IPS-20b (cell line): ENCODE measurements at regions not wholly inside any gene's neighbourhood (a gene's known extent, or its start where the extent isn't known, plus 50 kb on each side); places are given as distances from the start of the nearest gene placed in this dataset.

ENCODE experiments used
- H3K27ac ChIP-seq: one replicate; pipeline ENCODE4 v1.5.1; 2013; ENCODE audit warnings: low read length
- H3K27me3 ChIP-seq: 2 replicates; pipeline ENCODE4 v1.6.1; 2013; ENCODE audit warnings: mild to moderate bottlenecking, low read length, inconsistent platforms; ENCODE audit not compliant: insufficient read depth
- H3K36me3 ChIP-seq: 2 replicates; pipeline ENCODE4 v1.6.1; 2013; ENCODE audit warnings: low read depth, mild to moderate bottlenecking, inconsistent platforms, low read length, moderate library complexity; ENCODE audit not compliant: insufficient read depth
- H3K4me1 ChIP-seq: 2 replicates; pipeline ENCODE4 v1.6.1; 2013; ENCODE audit warnings: mild to moderate bottlenecking, control low read depth, inconsistent platforms, low read length, moderate library complexity; ENCODE audit not compliant: insufficient read depth
- H3K4me3 ChIP-seq: 2 replicates; pipeline ENCODE4 v1.5.1; 2013; ENCODE audit warnings: mild to moderate bottlenecking, low read length, inconsistent platforms
- H3K9ac ChIP-seq: 2 replicates; pipeline ENCODE4 v1.6.1; 2013; ENCODE audit warnings: low read depth, mild to moderate bottlenecking, inconsistent platforms, low read length, moderate library complexity
- H3K9me3 ChIP-seq: 2 replicates; pipeline ENCODE4 v1.6.1; 2013; ENCODE audit warnings: mild to moderate bottlenecking, low read depth, low read length, inconsistent platforms; ENCODE audit not compliant: insufficient read depth

GRCh38 chr4:111572470-111572869 lies 572.8 kb upstream of the FAM241A start:
- no peaks in the 10 kb centered on the region for H3K9me3 ChIP-seq
- no peak overlapping the region for H3K9ac ChIP-seq
- no peaks in the 10 kb centered on the region for H3K27me3 ChIP-seq
- H3K4me1 ChIP-seq, result no peaks in the 10 kb centered on the region
- no peak overlapping the region for H3K4me3 ChIP-seq
- no peaks in the 10 kb centered on the region for H3K36me3 ChIP-seq
- H3K27ac ChIP-seq, result no peak overlapping the region

DNA sequence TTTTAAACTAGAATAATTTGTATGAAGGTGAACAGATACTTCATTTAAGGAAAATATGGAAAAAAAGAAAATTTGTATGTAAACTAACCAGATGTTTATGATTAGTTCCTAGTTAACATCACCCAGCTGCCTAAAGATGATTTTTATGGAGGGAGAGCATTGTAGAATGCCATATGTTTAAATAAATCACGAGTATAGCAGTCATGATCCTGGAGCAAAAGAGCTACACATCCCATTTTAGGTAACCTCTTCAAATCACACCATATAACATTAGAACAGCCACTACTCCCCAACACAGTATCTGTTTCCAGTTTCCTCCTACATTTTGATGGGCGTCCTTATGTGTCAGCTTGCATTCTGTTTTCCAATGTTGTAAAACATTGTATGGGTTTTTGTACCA lies 571.9 kb upstream of the FAM241A start:
- H3K4me1 ChIP-seq, result no peaks in the 10 kb centered on the region
- no peak overlapping the region for H3K27ac ChIP-seq
- no peaks in the 10 kb centered on the region for H3K27me3 ChIP-seq
- H3K4me3 ChIP-seq, result no peak overlapping the region
- H3K9ac ChIP-seq, result no peak overlapping the region
- no peaks in the 10 kb centered on the region for H3K36me3 ChIP-seq
- H3K9me3 ChIP-seq, result no peaks in the 10 kb centered on the region

DNA sequence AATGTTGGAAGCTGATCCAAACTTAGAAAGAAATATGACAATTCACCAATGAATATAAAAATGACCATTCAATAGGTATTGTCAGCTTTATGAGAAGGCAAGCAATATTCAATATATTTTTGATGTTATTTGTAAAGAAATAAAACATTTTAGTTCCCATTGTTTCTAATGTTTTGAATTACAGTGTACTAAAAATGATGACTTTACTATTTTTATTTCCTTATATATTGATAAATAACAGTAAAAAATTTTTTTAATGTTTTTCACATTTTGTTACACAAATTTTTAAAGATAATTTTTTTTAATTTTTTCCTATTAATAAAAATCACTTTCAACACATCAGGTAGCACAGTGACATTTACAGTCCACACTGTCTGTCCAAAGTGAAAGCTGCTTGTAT lies 565.5 kb upstream of the FAM241A start:
- no peak overlapping the region for H3K9ac ChIP-seq
- no peaks in the 10 kb centered on the region for H3K4me1 ChIP-seq
- peaks cover 22% of the 10 kb centered on the region for H3K9me3 ChIP-seq
- no peak overlapping the region for H3K4me3 ChIP-seq
- H3K36me3 ChIP-seq, result no peaks in the 10 kb centered on the region
- no peaks in the 10 kb centered on the region for H3K27me3 ChIP-seq
- no peak overlapping the region for H3K27ac ChIP-seq

GRCh38 chr4:111595456-111595855 lies 549.8 kb upstream of the FAM241A start:
- Histone ChIP-seq H3K9ac (no peak overlapping the region), H3K4me1 (no peaks in the 10 kb centered on the region), H3K4me3 (no peak overlapping the region), H3K27ac (no peak overlapping the region), H3K27me3 (no peaks in the 10 kb centered on the region), H3K9me3 (no peaks in the 10 kb centered on the region), H3K36me3 (no peaks in the 10 kb centered on the region)

DNA sequence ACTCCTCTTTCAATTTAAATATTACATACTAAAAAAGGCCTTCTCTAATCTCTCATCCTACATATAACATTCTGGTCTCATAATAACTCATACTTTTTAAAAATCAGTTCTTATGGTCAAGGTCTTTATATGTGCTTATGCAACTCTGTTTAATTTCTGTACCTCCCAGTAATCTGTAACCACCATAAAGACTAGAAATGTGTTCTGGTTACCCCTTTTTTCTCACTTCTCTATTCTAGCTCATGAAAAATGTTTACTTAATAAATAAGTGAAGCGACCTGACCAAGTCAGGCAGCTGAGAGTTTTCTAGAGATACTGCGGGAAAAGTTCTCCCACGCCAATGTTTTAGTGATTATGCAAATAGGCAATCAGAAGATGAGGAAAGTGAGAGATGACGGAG lies 548.8 kb upstream of the FAM241A start:
- no peaks in the 10 kb centered on the region for H3K36me3 ChIP-seq
- no peaks in the 10 kb centered on the region for H3K9me3 ChIP-seq
- H3K4me1 ChIP-seq, result no peaks in the 10 kb centered on the region
- H3K4me3 ChIP-seq, result no peak overlapping the region
- H3K9ac ChIP-seq, result no peak overlapping the region
- no peak overlapping the region for H3K27ac ChIP-seq
- no peaks in the 10 kb centered on the region for H3K27me3 ChIP-seq

DNA sequence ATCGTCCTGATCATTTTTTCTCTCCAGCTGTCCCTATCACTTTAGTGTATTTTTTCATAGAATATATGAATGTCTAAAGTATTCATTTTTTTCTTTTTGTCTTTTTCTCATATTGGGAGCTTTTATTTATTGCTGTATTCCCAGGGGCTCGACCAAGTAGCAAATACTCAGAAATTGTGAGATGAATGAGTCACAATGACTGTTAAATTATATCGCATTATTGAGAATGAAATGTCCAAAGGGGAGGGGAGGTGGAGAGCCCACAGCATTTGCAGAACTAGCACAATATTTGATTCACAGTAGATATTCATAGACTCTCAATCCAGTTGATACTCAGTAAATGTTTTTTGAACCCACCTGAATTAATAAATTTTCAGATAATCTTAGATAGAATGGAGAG lies 543.6 kb upstream of the FAM241A start:
- no peaks in the 10 kb centered on the region for H3K4me1 ChIP-seq
- no peaks in the 10 kb centered on the region for H3K36me3 ChIP-seq
- no peak overlapping the region for H3K27ac ChIP-seq
- H3K9ac ChIP-seq, result no peak overlapping the region
- no peak overlapping the region for H3K4me3 ChIP-seq
- H3K9me3 ChIP-seq, result no peaks in the 10 kb centered on the region
- H3K27me3 ChIP-seq, result no peaks in the 10 kb centered on the region

GRCh38 chr4:111602848-111603247 lies 542.4 kb upstream of the FAM241A start:
- H3K36me3 ChIP-seq, result no peaks in the 10 kb centered on the region
- no peaks in the 10 kb centered on the region for H3K9me3 ChIP-seq
- H3K4me1 ChIP-seq, result no peaks in the 10 kb centered on the region
- H3K9ac ChIP-seq, result no peak overlapping the region
- no peak overlapping the region for H3K27ac ChIP-seq
- no peak overlapping the region for H3K4me3 ChIP-seq
- no peaks in the 10 kb centered on the region for H3K27me3 ChIP-seq

DNA sequence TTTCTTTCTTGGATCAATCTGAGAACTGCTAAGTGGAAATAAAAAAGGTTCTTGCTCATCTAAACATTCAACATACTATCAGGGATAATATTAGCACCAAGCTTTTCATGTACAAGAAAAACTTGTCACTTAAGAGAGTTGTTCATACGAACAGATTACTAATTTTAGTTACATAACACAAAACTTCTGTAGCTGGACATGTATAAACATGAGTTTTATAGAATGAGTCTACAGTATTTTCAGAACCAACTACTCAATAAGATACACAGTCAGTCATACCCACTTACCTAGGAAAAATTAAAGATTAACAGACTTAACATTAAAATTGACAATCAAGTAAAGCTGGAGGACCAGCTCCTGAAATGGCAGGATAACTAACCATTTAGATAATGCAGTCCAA lies 540.1 kb upstream of the FAM241A start:
- no peak overlapping the region for H3K4me3 ChIP-seq
- no peaks in the 10 kb centered on the region for H3K27me3 ChIP-seq
- no peak overlapping the region for H3K27ac ChIP-seq
- no peaks in the 10 kb centered on the region for H3K4me1 ChIP-seq
- H3K9me3 ChIP-seq, result no peaks in the 10 kb centered on the region
- H3K36me3 ChIP-seq, result no peaks in the 10 kb centered on the region
- no peak overlapping the region for H3K9ac ChIP-seq

GRCh38 chr4:111610681-111611080 lies 534.6 kb upstream of the FAM241A start:
- H3K4me3 ChIP-seq, result no peak overlapping the region
- no peak overlapping the region for H3K27ac ChIP-seq

DNA sequence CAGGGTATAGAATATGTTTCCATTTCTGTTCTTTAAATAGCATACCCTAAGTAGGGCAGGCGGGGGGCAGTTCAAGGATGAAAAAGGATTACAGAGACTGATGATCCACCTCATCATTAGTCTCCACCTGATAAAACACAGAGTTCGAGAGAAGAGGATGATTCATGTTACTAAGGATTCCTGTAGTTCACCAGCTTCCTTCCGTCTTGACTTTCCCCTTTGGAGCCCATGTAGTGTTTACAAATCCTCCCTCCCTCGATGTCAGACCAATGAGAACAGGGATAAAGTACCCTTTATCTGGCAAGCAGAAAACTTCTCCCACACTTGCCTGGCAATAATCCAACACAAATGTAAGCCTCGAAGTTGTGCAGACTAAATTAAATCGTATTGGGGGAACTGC lies 526.3 kb upstream of the FAM241A start:
- Histone ChIP-seq H3K9me3 (no peaks in the 10 kb centered on the region), H3K36me3 (no peaks in the 10 kb centered on the region), H3K27ac (no peak overlapping the region), H3K9ac (no peak overlapping the region), H3K4me3 (no peak overlapping the region), H3K4me1 (no peaks in the 10 kb centered on the region), H3K27me3 (no peaks in the 10 kb centered on the region)

More at GRCh38 chr4:111610681-111611080, 534.6 kb upstream of the FAM241A start:
- H3K27me3 ChIP-seq, result no peaks in the 10 kb centered on the region
- H3K4me1 ChIP-seq, result no peaks in the 10 kb centered on the region
- no peaks in the 10 kb centered on the region for H3K36me3 ChIP-seq
- no peaks in the 10 kb centered on the region for H3K9me3 ChIP-seq
- no peak overlapping the region for H3K9ac ChIP-seq

DNA sequence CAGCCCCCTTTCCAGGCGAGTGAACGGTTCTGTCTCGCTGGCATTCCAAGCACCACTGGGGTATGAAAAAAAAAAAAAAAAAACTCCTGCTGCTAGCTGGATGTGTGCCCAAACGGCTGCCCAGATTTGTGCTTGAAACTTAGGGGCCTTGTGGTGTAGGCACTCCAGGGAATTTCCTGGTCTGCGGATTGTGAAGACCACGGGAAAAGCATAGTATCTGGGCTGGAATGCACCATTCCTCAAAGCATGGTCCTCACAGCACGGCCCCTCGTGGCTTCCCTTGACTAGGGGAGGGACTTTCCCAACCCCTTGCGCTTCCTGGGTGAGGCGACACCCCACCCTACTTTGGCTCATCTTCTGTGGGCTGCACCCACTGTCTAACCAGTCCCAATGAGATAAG lies 516.8 kb upstream of the FAM241A start:
- Histone ChIP-seq H3K4me1 (no peaks in the 10 kb centered on the region), H3K27me3 (no peaks in the 10 kb centered on the region), H3K27ac (no peak overlapping the region), H3K9me3 (no peaks in the 10 kb centered on the region), H3K9ac (no peak overlapping the region), H3K36me3 (no peaks in the 10 kb centered on the region), H3K4me3 (no peak overlapping the region)

DNA sequence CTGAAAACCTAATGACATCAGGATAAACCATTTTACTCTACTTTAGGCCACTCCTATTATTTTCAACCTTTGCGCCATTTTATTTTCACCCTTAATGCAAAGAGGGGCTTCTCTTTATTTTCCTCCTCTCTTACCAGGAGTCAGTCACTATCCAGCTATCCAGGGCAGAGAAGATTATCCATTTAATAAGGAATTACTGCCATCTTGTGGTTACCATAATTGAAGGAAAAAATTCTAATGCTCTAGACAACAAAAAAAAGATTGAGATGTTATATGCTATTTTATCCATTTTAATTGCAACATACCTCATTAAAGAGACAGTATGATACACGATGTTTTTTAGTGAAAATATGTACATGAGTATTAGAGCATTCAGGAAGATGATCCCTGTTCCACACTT lies 514.5 kb upstream of the FAM241A start:
- Histone ChIP-seq H3K27me3 (no peaks in the 10 kb centered on the region), H3K4me3 (no peak overlapping the region), H3K27ac (no peak overlapping the region), H3K9ac (no peak overlapping the region), H3K4me1 (no peaks in the 10 kb centered on the region), H3K36me3 (no peaks in the 10 kb centered on the region), H3K9me3 (no peaks in the 10 kb centered on the region)
